OCI-LY7 (cell line): ENCODE measurements at regions not wholly inside any gene's neighbourhood (a gene's known extent, or its start where the extent isn't known, plus 50 kb on each side); places are given as distances from the start of the nearest gene placed in this dataset.

Experiments
- BruUV-seq: library from RNA; stranded (reverse); fragments of 400-500 nt; replicated peaks from 2 replicates; lab custom pipeline; 2021; lab: Mats Ljungman, UMichigan
- CTCF ChIA-PET: fragments of 300-600 bp; sonication (Branson Sonifier 250); formaldehyde crosslinking; loops from one replicate; lab custom pipeline; 2022; ENCODE audit warnings: antibody characterized with exemption; ENCODE audit not compliant: unreplicated experiment; lab: Charles Lee
- POLR2A ChIA-PET: fragments of 300-600 bp; sonication (Branson Sonifier 250); formaldehyde crosslinking; loops from one replicate; lab custom pipeline; 2022; ENCODE audit warnings: antibody characterized with exemption; lab: Charles Lee
- DNase-seq: peaks from one replicate; pipeline ENCODE4 v3.0.0-alpha.2; 2015; ENCODE audit warnings: low spot score
- H2AFZ ChIP-seq: fragments of 200-600 bp; sonication (generic), shearing (Covaris generic); 2 replicates; pipeline ENCODE4 v1.6.1; 2014; ENCODE audit warnings: mild to moderate bottlenecking, antibody characterized with exemption, low read length, moderate library complexity
- H3K27ac ChIP-seq: fragments of 200-600 bp; sonication (generic); 2 replicates; pipeline ENCODE4 v1.5.1; 2014; ENCODE audit warnings: mixed run types, low read depth, mild to moderate bottlenecking, moderate library complexity, low read length, inconsistent platforms; ENCODE audit not compliant: poor library complexity, severe bottlenecking
- H3K36me3 ChIP-seq: fragments of 200-600 bp; sonication (generic); 2 replicates; pipeline ENCODE4 v1.6.1; 2014; ENCODE audit warnings: mild to moderate bottlenecking, antibody characterized with exemption, low read length, moderate library complexity, mixed read lengths; ENCODE audit not compliant: insufficient read depth
- H3K4me1 ChIP-seq: fragments of 200-600 bp; sonication (generic); 2 replicates; pipeline ENCODE4 v1.5.1; 2014; ENCODE audit warnings: mild to moderate bottlenecking, low read length; ENCODE audit not compliant: insufficient read depth, poor library complexity, severe bottlenecking
- H3K4me2 ChIP-seq: fragments of 200-600 bp; sonication (generic); 2 replicates; pipeline ENCODE4 v1.6.1; 2014; ENCODE audit warnings: mild to moderate bottlenecking, low read length
- H3K4me3 ChIP-seq: fragments of 200-600 bp; sonication (generic); 2 replicates; pipeline ENCODE4 v1.5.1; 2014; ENCODE audit warnings: mild to moderate bottlenecking, low read depth, low read length; ENCODE audit not compliant: poor library complexity, severe bottlenecking
- H3K79me2 ChIP-seq: fragments of 200-600 bp; sonication (generic); 2 replicates; pipeline ENCODE4 v1.6.1; 2016; ENCODE audit warnings: low read depth, mild to moderate bottlenecking, low read length, moderate library complexity, mixed read lengths; ENCODE audit not compliant: insufficient read depth
- H3K9me2 ChIP-seq: fragments of 200-600 bp; sonication (generic); 2 replicates; pipeline ENCODE4 v1.6.1; 2016; ENCODE audit warnings: mild to moderate bottlenecking, low read length, mixed read lengths; ENCODE audit not compliant: insufficient read depth
- H3K9me3 ChIP-seq: fragments of 200-600 bp; sonication (generic); 2 replicates; pipeline ENCODE4 v1.6.1; 2014; ENCODE audit warnings: mild to moderate bottlenecking, mixed run types, low read length, mixed read lengths
- H4K20me1 ChIP-seq: fragments of 200-600 bp; sonication (generic); 2 replicates; pipeline ENCODE4 v1.6.1; 2014; ENCODE audit warnings: mild to moderate bottlenecking, antibody characterized with exemption, low read length, moderate library complexity, mixed read lengths; ENCODE audit not compliant: insufficient read depth
- EZH2phosphoT487 ChIP-seq: fragments of 200-600 bp; sonication (generic); IDR thresholded peaks from 2 replicates; pipeline ENCODE4 v1.6.1; 2018; ENCODE audit warnings: low read depth, borderline replicate concordance, mild to moderate bottlenecking, mixed run types, antibody characterized with exemption, low read length, moderate library complexity, mixed read lengths
- intact Hi-C: fragments of 100-400 bp; cut with micrococcal nuclease; formaldehyde crosslinking; loops from one replicate; pipeline ENCODE4 v1.10.0; 2022; ENCODE audit not compliant: unreplicated experiment
- TF ChIP-seq, protein P1 (sequence below): fragments of 200-600 bp; sonication (generic); conservative IDR thresholded peaks from 2 replicates; pipeline ENCODE4 v1.5.1; 2014; ENCODE audit warnings: mild to moderate bottlenecking, antibody characterized with exemption, low read length, moderate library complexity, mixed read lengths

DNA sequence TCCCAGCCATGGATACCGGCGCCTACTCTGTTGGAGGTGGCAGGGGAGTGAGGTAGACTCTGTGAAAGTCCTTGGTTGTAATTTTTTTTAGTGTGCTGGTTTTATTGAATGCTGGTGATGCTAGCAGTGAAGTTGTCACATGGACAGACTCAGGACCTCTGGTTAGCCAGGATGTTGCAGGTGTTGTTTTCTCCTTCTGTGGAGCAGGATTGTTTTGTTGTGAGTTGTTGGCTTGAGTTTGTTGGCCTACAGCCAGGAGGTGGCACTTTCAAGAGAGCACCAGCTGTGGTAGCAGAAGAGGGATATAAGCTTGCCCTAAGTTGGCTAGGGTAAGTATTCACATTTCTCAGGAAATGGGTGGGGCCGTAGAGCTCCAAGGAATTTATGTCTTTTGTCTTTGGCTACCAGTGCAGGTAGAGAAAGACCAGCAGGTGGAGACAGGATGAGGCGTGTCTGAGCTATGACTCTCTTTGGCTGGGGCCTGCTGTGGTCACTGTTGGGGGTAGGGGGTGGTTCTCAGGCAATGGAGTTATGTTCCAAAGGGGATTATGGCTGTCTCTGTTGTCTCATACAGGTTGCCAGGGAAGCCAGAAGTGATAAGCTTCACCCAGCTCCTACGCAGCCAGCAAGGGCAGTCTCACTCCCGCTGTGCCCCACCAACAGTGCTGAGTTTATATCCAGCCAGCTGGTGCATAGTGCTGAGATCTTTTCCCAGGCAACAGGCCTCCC is 248.7 kb downstream of the TAF11L14 start:
- intact Hi-C loops = no loop called here
- no peaks in the 10 kb centered on the region for H3K36me3 ChIP-seq
- no peaks in the 10 kb centered on the region for H3K4me1 ChIP-seq
- no peaks in the 10 kb centered on the region for H3K9me3 ChIP-seq
- no peak overlapping the region for H2AFZ ChIP-seq
- no peak overlapping the region for H3K27ac ChIP-seq
- DNase-seq = no peak
- no peaks in the 10 kb centered on the region for H3K79me2 ChIP-seq
- H4K20me1 ChIP-seq = no peaks in the 10 kb centered on the region
- no peak overlapping the region for H3K4me3 ChIP-seq
- ChIA-PET CTCF (no interaction called here), POLR2A (no interaction called here)
- TF ChIP-seq, protein P1, sequence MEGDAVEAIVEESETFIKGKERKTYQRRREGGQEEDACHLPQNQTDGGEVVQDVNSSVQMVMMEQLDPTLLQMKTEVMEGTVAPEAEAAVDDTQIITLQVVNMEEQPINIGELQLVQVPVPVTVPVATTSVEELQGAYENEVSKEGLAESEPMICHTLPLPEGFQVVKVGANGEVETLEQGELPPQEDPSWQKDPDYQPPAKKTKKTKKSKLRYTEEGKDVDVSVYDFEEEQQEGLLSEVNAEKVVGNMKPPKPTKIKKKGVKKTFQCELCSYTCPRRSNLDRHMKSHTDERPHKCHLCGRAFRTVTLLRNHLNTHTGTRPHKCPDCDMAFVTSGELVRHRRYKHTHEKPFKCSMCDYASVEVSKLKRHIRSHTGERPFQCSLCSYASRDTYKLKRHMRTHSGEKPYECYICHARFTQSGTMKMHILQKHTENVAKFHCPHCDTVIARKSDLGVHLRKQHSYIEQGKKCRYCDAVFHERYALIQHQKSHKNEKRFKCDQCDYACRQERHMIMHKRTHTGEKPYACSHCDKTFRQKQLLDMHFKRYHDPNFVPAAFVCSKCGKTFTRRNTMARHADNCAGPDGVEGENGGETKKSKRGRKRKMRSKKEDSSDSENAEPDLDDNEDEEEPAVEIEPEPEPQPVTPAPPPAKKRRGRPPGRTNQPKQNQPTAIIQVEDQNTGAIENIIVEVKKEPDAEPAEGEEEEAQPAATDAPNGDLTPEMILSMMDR = no peak
- TF ChIP-seq EZH2phosphoT487 = no peak
- H3K4me2 ChIP-seq = no peak overlapping the region
- BruUV-seq = no TSS peak
- no peaks in the 10 kb centered on the region for H3K9me2 ChIP-seq

DNA sequence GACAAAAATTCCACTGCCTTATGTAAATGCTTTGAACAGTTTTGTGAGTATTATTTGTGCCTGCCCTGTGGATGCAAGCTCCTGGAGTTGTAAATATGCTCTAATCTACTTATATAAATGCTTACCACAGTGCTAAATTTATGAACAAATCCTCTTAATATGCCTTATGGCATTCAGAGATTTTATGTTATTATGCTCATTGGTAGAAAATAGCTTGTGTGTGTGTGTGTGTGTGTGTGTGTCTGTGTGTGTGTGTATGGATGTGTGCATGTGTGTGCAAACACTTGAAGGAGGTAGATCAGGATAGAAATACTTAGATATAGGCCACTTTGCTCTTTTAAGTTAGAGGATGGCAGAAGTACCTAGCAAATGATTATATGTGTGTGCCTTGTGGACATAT is 253.9 kb downstream of the TAF11L14 start:
- H3K79me2 ChIP-seq = no peaks in the 10 kb centered on the region
- H3K9me2 ChIP-seq = no peaks in the 10 kb centered on the region
- no peaks in the 10 kb centered on the region for H4K20me1 ChIP-seq
- intact Hi-C loops = no loop called here
- H3K27ac ChIP-seq = no peak overlapping the region
- no TSS peak for BruUV-seq
- DNase-seq = no peak
- ChIA-PET POLR2A (no interaction called here), CTCF (no interaction called here)
- H3K36me3 ChIP-seq = no peaks in the 10 kb centered on the region
- no peak overlapping the region for H3K4me2 ChIP-seq
- TF ChIP-seq EZH2phosphoT487 = no peak
- TF ChIP-seq, protein P1 = no peak
- no peaks in the 10 kb centered on the region for H3K9me3 ChIP-seq
- H3K4me1 ChIP-seq = no peaks in the 10 kb centered on the region
- H2AFZ ChIP-seq = no peak overlapping the region
- no peak overlapping the region for H3K4me3 ChIP-seq

DNA sequence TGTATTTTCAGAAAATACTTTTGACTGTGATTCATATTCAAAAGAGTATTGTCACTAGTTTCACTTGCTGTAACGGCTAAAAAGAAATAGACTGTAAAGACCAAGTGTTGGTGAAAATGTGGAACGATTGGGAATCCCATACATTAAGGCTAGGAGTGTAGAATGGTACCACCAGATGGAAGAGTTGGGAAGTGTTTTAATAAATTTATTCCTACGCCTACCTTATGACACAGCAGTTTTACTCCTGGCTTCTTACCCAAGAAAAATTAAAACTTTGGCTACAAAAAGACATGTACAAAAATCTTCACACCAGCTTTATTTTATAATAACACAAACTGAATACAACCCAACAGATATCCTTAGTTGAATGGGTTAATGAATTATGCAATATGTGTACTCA is 256.2 kb downstream of the TAF11L14 start:
- intact Hi-C loops = no loop called here
- H4K20me1 ChIP-seq = no peaks in the 10 kb centered on the region
- ChIA-PET CTCF (no interaction called here), POLR2A (no interaction called here)
- no peaks in the 10 kb centered on the region for H3K4me1 ChIP-seq
- no peak for DNase-seq
- no peak overlapping the region for H3K4me3 ChIP-seq
- TF ChIP-seq, protein P1 = no peak
- no peak for TF ChIP-seq EZH2phosphoT487
- no peaks in the 10 kb centered on the region for H3K9me3 ChIP-seq
- H3K27ac ChIP-seq = no peak overlapping the region
- no peaks in the 10 kb centered on the region for H3K79me2 ChIP-seq
- H3K9me2 ChIP-seq = no peaks in the 10 kb centered on the region
- H3K4me2 ChIP-seq = no peak overlapping the region
- BruUV-seq = no TSS peak
- H2AFZ ChIP-seq = no peak overlapping the region
- no peaks in the 10 kb centered on the region for H3K36me3 ChIP-seq
